HG02973 (cell line): ENCODE measurements at regions not wholly inside any gene's neighbourhood (a gene's known extent, or its start where the extent isn't known, plus 50 kb on each side); places are given as distances from the start of the nearest gene placed in this dataset.
"Not testable (repeated sequence)": the region's sequence is repeated elsewhere in the genome, so short reads cannot be mapped to it uniquely, and the experiment has no call there.

Experiments used
- ATAC-seq: cut with Tn5 transposase; IDR thresholded peaks from one replicate; pipeline ENCODE4 v1.9.1; 2021; ENCODE audit warnings: moderate library complexity; ENCODE audit not compliant: unreplicated experiment

GRCh38 chr7:112592565-112593263 is 111.9 kb downstream of the LSMEM1 start:
- ATAC-seq: not testable (repeated sequence)

GRCh38 chr7:112594397-112594796 is 113.6 kb downstream of the LSMEM1 start:
- ATAC-seq: no peak

- ATAC-seq: no peak
These were observed 115.5 kb downstream of the LSMEM1 start for GRCh38 chr7:112596260-112596659.

GRCh38 chr7:112596981-112597380 is 116.2 kb downstream of the LSMEM1 start:
- ATAC-seq: no peak

GRCh38 chr7:112603673-112604072 is 122.9 kb downstream of the LSMEM1 start:
- no peak for ATAC-seq

- no peak for ATAC-seq
These were observed 129.8 kb downstream of the LSMEM1 start for GRCh38 chr7:112610636-112611035.

GRCh38 chr7:112615701-112616100 is 134.9 kb downstream of the LSMEM1 start:
- no peak for ATAC-seq

GRCh38 chr7:112616295-112616694 is 135.5 kb downstream of the LSMEM1 start:
- no peak for ATAC-seq

GRCh38 chr7:112619343-112619742 is 138.6 kb downstream of the LSMEM1 start:
- no peak for ATAC-seq

GRCh38 chr7:112622159-112622715 is 141.4 kb downstream of the LSMEM1 start:
- no peak for ATAC-seq

GRCh38 chr7:112624416-112624815 is 143.6 kb downstream of the LSMEM1 start:
- ATAC-seq: no peak

- ATAC-seq: no peak
These were observed 149.8 kb downstream of the LSMEM1 start for GRCh38 chr7:112630565-112630964.

GRCh38 chr7:112634107-112634506 is 153.3 kb downstream of the LSMEM1 start:
- no peak for ATAC-seq

GRCh38 chr7:112635742-112636141 is 154.5 kb downstream of the TMEM168 start:
- ATAC-seq: no peak

- ATAC-seq: no peak
These were observed 151.4 kb downstream of the TMEM168 start for GRCh38 chr7:112638675-112639400.

- no peak for ATAC-seq
These were observed 149.5 kb downstream of the TMEM168 start for GRCh38 chr7:112640685-112641084.

GRCh38 chr7:112646783-112647182 is 143.4 kb downstream of the TMEM168 start:
- ATAC-seq: no peak

GRCh38 chr7:112648781-112649180 is 141.4 kb downstream of the TMEM168 start:
- ATAC-seq: no peak

GRCh38 chr7:112649560-112649959 is 140.6 kb downstream of the TMEM168 start:
- ATAC-seq: no peak

GRCh38 chr7:112654322-112655216 is 135.6 kb downstream of the TMEM168 start:
- no peak for ATAC-seq

GRCh38 chr7:112665709-112666108 is 124.5 kb downstream of the TMEM168 start:
- no peak for ATAC-seq
